Calu3 (cell line): ENCODE measurements at regions not wholly inside any gene's neighbourhood (a gene's known extent, or its start where the extent isn't known, plus 50 kb on each side); places are given as distances from the start of the nearest gene placed in this dataset.

Experiments
- BruUV-seq: library from RNA; stranded (reverse); fragments of 400-500 nt; replicated peaks from 2 replicates; lab custom pipeline; 2021; lab: Mats Ljungman, UMichigan
- CTCF ChIA-PET: fragments of 300-600 bp; sonication (Branson Sonifier 250); formaldehyde crosslinking; loops from one replicate; lab custom pipeline; 2022; ENCODE audit warnings: antibody characterized with exemption; lab: Charles Lee
- DNase-seq: peaks from one replicate; pipeline ENCODE4 v3.0.0; 2022
- H3K27ac Mint-ChIP-seq: one replicate; pipeline ENCODE4 v1.8.0; 2022; ENCODE audit warnings: mixed read lengths; ENCODE audit not compliant: unreplicated experiment
- H3K27me3 Mint-ChIP-seq: one replicate; pipeline ENCODE4 v1.8.0; 2022; ENCODE audit warnings: mixed read lengths; ENCODE audit not compliant: unreplicated experiment
- H3K36me3 Mint-ChIP-seq: one replicate; pipeline ENCODE4 v1.8.0; 2022; ENCODE audit warnings: mild to moderate bottlenecking, moderate library complexity, mixed read lengths; ENCODE audit not compliant: insufficient read depth, unreplicated experiment
- H3K4me1 Mint-ChIP-seq: one replicate; pipeline ENCODE4 v1.8.0; 2022; ENCODE audit warnings: mild to moderate bottlenecking, low read depth, mixed read lengths; ENCODE audit not compliant: unreplicated experiment
- H3K4me3 Mint-ChIP-seq: one replicate; pipeline ENCODE4 v1.8.0; 2022; ENCODE audit warnings: mild to moderate bottlenecking, low read depth, moderate library complexity, mixed read lengths; ENCODE audit not compliant: unreplicated experiment
- H3K9me3 Mint-ChIP-seq: one replicate; pipeline ENCODE4 v1.8.0; 2022; ENCODE audit warnings: low read depth, mixed read lengths; ENCODE audit not compliant: unreplicated experiment
- CTCF ChIP-seq: fragments of 200-600 bp; IDR thresholded peaks from one replicate; pipeline ENCODE4 v1.8.0; 2022; ENCODE audit warnings: antibody characterized with exemption; ENCODE audit not compliant: unreplicated experiment
- intact Hi-C: fragments of 100-400 bp; cut with micrococcal nuclease; formaldehyde crosslinking; loops from one replicate; pipeline ENCODE4 v1.10.0; 2022; ENCODE audit not compliant: unreplicated experiment

GRCh38 chr4:1564535-1565375 lies 119.4 kb downstream of the FAM53A start:
- no peak for DNase-seq
- Mint-ChIP-seq H3K4me3 (no peak overlapping the region), H3K27me3 (peaks cover 50% of the 10 kb centered on the region), H3K9me3 (no peaks in the 10 kb centered on the region), H3K27ac (no peak overlapping the region), H3K36me3 (no peaks in the 10 kb centered on the region), H3K4me1 (no peaks in the 10 kb centered on the region)
- no TSS peak for BruUV-seq
- CTCF ChIA-PET: no interaction called here
- intact Hi-C loops: no loop called here
- no peak for TF ChIP-seq CTCF

- CTCF ChIA-PET: no interaction called here
- Mint-ChIP-seq H3K27ac (no peak overlapping the region), H3K9me3 (no peaks in the 10 kb centered on the region), H3K27me3 (peaks cover 58% of the 10 kb centered on the region), H3K4me1 (no peaks in the 10 kb centered on the region), H3K36me3 (no peaks in the 10 kb centered on the region), H3K4me3 (no peak overlapping the region)
- BruUV-seq: no TSS peak
- intact Hi-C loops: no loop called here
- no peak for DNase-seq
- no peak for TF ChIP-seq CTCF
These were observed 120.2 kb downstream of the FAM53A start for GRCh38 chr4:1563768-1564485.

- intact Hi-C loops: no loop called here
- Mint-ChIP-seq H3K27ac (no peak overlapping the region), H3K9me3 (no peaks in the 10 kb centered on the region), H3K4me1 (no peaks in the 10 kb centered on the region), H3K4me3 (no peak overlapping the region), H3K27me3 (peaks cover 65% of the 10 kb centered on the region), H3K36me3 (no peaks in the 10 kb centered on the region)
- no peak for TF ChIP-seq CTCF
- DNase-seq: no peak
- CTCF ChIA-PET: no interaction called here
- BruUV-seq: no TSS peak
These were observed 120.9 kb downstream of the FAM53A start for GRCh38 chr4:1563241-1563640.

- Mint-ChIP-seq H3K9me3 (no peaks in the 10 kb centered on the region), H3K4me1 (no peaks in the 10 kb centered on the region), H3K27ac (no peak overlapping the region), H3K27me3 (peaks cover 70% of the 10 kb centered on the region), H3K36me3 (no peaks in the 10 kb centered on the region), H3K4me3 (no peak overlapping the region)
- DNase-seq: no peak
- BruUV-seq: no TSS peak
- no peak for TF ChIP-seq CTCF
- CTCF ChIA-PET: interaction anchor here (0.7 kb wide), 1 partner anchor 39 kb away, joined by 3 read pairs; no protein-coding TSS in a partner anchor
- intact Hi-C loops: no loop called here
These were observed 121.3 kb downstream of the FAM53A start for GRCh38 chr4:1562771-1563170.
